ENCODE measurements at regions not wholly inside any gene's neighbourhood (a gene's known extent, or its start where the extent isn't known, plus 50 kb on each side); places are given as distances from the start of the nearest gene placed in this dataset.
A peak's percentile ranks its signal among the peaks of the same experiment; 100 is the strongest.

DNA sequence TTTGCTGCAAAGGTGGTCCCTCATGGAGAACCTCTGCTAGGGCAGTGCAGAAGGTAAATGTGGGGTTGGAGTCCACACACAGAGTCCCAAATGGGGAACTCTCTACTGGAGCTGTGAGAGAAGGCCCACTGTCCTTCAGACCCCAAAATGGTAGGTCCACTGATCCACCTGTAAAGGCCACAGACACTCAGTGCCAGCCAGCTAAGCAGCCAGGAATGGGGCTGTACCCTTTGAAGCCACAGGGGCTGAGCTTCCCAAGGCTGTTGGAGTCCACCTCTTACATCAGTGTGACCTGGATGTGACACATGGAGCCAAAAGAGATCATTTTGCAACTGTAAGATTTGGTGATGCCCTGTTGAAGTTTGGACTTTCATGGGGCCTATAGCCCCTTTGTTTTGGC, 252.4 kb upstream of the GULP1 start:
- DNase-seq: peak; percentile 59
- Mint-ChIP-seq H3K4me1 (peaks cover 6% of the 10 kb centered on the region), H3K9me3 (peaks cover 9% of the 10 kb centered on the region), H3K4me3 (no peak overlapping the region), H3K27ac (no peak overlapping the region), H3K27me3 (ENCODE audit: insufficient read depth) (no peaks in the 10 kb centered on the region), H3K36me3 (ENCODE audit: low read depth) (peaks cover 23% of the 10 kb centered on the region)
- H3K4me1 ChIP-seq (ENCODE audit: control insufficient read depth, insufficient read depth, low read length): peaks cover 5% of the 10 kb centered on the region
- H3K36me3 ChIP-seq (ENCODE audit: control insufficient read depth, insufficient read depth, low read length): peaks cover 54% of the 10 kb centered on the region
- H3K4me3 ChIP-seq (ENCODE audit: low read length): peak overlapping the region; percentile 7
- no peak overlapping the region for H3K9ac ChIP-seq (ENCODE audit: extremely low read depth, low read length, poor library complexity, severe bottlenecking)
- H3K9me3 ChIP-seq (ENCODE audit: control insufficient read depth, low read length): peaks cover 7% of the 10 kb centered on the region
- TF ChIP-seq, protein P1, sequence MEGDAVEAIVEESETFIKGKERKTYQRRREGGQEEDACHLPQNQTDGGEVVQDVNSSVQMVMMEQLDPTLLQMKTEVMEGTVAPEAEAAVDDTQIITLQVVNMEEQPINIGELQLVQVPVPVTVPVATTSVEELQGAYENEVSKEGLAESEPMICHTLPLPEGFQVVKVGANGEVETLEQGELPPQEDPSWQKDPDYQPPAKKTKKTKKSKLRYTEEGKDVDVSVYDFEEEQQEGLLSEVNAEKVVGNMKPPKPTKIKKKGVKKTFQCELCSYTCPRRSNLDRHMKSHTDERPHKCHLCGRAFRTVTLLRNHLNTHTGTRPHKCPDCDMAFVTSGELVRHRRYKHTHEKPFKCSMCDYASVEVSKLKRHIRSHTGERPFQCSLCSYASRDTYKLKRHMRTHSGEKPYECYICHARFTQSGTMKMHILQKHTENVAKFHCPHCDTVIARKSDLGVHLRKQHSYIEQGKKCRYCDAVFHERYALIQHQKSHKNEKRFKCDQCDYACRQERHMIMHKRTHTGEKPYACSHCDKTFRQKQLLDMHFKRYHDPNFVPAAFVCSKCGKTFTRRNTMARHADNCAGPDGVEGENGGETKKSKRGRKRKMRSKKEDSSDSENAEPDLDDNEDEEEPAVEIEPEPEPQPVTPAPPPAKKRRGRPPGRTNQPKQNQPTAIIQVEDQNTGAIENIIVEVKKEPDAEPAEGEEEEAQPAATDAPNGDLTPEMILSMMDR (conservative IDR thresholded peaks at IDR 0.05): no peak
- no peak overlapping the region for H3K27ac ChIP-seq (ENCODE audit: low read depth, low read length)
- H3K27me3 ChIP-seq (ENCODE audit: control insufficient read depth, insufficient read depth, low read length, poor library complexity, severe bottlenecking): no peaks in the 10 kb centered on the region

DNA sequence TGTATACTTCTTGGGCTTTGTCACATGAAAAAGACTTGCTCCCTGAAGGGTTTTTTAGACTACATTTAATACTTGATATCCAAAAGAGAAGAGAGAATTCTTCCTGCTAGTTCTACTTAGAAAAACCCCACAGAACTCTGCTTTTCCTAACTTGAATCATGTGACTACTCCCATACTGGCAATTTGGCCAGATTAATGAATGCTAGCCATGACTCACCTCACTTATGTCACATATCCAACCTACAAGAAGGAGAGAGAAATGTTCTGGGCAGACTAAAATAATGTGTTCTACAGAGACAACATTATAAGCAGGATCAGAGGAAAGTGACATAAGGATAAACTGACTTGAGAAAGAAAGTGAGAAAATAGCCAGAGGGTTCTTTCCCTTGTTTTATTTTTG, 249.3 kb upstream of the GULP1 start:
- Mint-ChIP-seq H3K4me1 (peaks cover 6% of the 10 kb centered on the region), H3K27me3 (ENCODE audit: insufficient read depth) (peaks cover 3% of the 10 kb centered on the region), H3K36me3 (ENCODE audit: low read depth) (peaks cover 29% of the 10 kb centered on the region), H3K9me3 (peaks cover 9% of the 10 kb centered on the region), H3K27ac (no peak overlapping the region), H3K4me3 (no peak overlapping the region)
- no peak overlapping the region for H3K4me3 ChIP-seq (ENCODE audit: low read length)
- H3K36me3 ChIP-seq (ENCODE audit: control insufficient read depth, insufficient read depth, low read length): peaks cover 47% of the 10 kb centered on the region
- TF ChIP-seq, protein P1 (conservative IDR thresholded peaks at IDR 0.05): no peak
- no peak overlapping the region for H3K9ac ChIP-seq (ENCODE audit: extremely low read depth, low read length, poor library complexity, severe bottlenecking)
- H3K27ac ChIP-seq (ENCODE audit: low read depth, low read length): no peak overlapping the region
- no peak for DNase-seq
- peaks cover 5% of the 10 kb centered on the region for H3K4me1 ChIP-seq (ENCODE audit: control insufficient read depth, insufficient read depth, low read length)
- H3K27me3 ChIP-seq (ENCODE audit: control insufficient read depth, insufficient read depth, low read length, poor library complexity, severe bottlenecking): no peaks in the 10 kb centered on the region
- peaks cover 7% of the 10 kb centered on the region for H3K9me3 ChIP-seq (ENCODE audit: control insufficient read depth, low read length)

DNA sequence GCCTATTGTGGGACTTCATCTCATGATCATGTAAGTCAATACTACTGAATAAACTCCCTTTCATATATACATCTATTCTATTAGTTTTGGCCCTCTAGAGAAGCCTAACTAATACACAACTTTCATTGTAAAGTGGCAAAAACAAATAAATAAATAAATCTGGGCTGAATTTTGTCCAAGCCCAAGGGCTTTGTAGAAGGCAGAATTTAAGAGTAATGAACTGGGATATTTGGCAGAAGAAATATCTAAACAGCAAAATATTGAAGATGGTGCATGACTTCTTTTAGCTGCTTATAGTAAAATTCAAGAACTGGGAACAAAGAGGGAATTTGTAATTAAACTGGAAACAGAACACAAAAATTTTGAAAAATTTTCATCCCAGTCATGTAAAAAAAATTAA, 246.7 kb upstream of the GULP1 start:
- H3K27ac ChIP-seq (ENCODE audit: low read depth, low read length): no peak overlapping the region
- DNase-seq: no peak
- peaks cover under 1% of the 10 kb centered on the region for H3K4me1 ChIP-seq (ENCODE audit: control insufficient read depth, insufficient read depth, low read length)
- Mint-ChIP-seq H3K27me3 (ENCODE audit: insufficient read depth) (peaks cover 3% of the 10 kb centered on the region), H3K4me3 (no peak overlapping the region), H3K9me3 (peaks cover 9% of the 10 kb centered on the region), H3K27ac (no peak overlapping the region), H3K36me3 (ENCODE audit: low read depth) (peaks cover 29% of the 10 kb centered on the region), H3K4me1 (peaks cover 19% of the 10 kb centered on the region)
- H3K36me3 ChIP-seq (ENCODE audit: control insufficient read depth, insufficient read depth, low read length): peaks cover 23% of the 10 kb centered on the region
- TF ChIP-seq, protein P1 (conservative IDR thresholded peaks at IDR 0.05): no peak
- H3K4me3 ChIP-seq (ENCODE audit: low read length): no peak overlapping the region
- H3K9ac ChIP-seq (ENCODE audit: extremely low read depth, low read length, poor library complexity, severe bottlenecking): no peak overlapping the region
- H3K27me3 ChIP-seq (ENCODE audit: control insufficient read depth, insufficient read depth, low read length, poor library complexity, severe bottlenecking): no peaks in the 10 kb centered on the region
- H3K9me3 ChIP-seq (ENCODE audit: control insufficient read depth, low read length): peaks cover 7% of the 10 kb centered on the region

Data from endodermal cell (in vitro differentiated cells).